Esophagus muscularis mucosa (tissue), 4 donors: ENCODE measurements at regions not wholly inside any gene's neighbourhood (a gene's known extent, or its start where the extent isn't known, plus 50 kb on each side); places are given as distances from the start of the nearest gene placed in this dataset.

Experiments
- DNase-seq: peaks from one replicate; pipeline ENCODE4 v3.0.0-alpha.2; 2017; ENCODE audit errors: extremely low spot score
- H3K27ac ChIP-seq, 4 donors: fragments of 200-600 bp; sonication (generic); replicated peaks in 1 of 4; 1 replicate in 3 of 4; 2 replicates in 1 of 4; pipeline ENCODE4 v1.5.1; 2016 to 2019; ENCODE audit warnings: mild to moderate bottlenecking in 1 of 4
- H3K27me3 ChIP-seq, 4 donors: fragments of 200-600 bp; sonication (generic); one replicate each; pipeline versions ENCODE4 v1.5.1 to v1.6.0; 2016 to 2019
- H3K36me3 ChIP-seq, 4 donors: fragments of 200-600 bp; sonication (generic); one replicate each; pipeline ENCODE4 v1.5.1; 2016 to 2019
- H3K4me1 ChIP-seq, 4 donors: fragments of 200-600 bp; sonication (generic); one replicate each; pipeline ENCODE4 v1.5.1; 2016 to 2019
- H3K4me3 ChIP-seq, 4 donors: fragments of 200-600 bp; sonication (generic); 1 replicate in 2 of 4; 2 replicates in 2 of 4; pipeline ENCODE4 v1.5.1; 2016 to 2019; ENCODE audit warnings: mild to moderate bottlenecking in 4 of 4, moderate library complexity in 1 of 4
- H3K9me3 ChIP-seq, 4 donors: fragments of 200-600 bp; sonication (generic); 1 replicate in 3 of 4; 2 replicates in 1 of 4; pipeline ENCODE4 v1.5.1; 2016 to 2019
- CTCF ChIP-seq, 3 experiments: fragments of 200-600 bp in 2 of 3; fragments of 450-650 bp in 1 of 3; sonication (generic) in 2 of 3; IDR thresholded peaks; one replicate each; pipeline ENCODE4 v1.5.1; 2017 to 2019; ENCODE audit warnings: antibody characterized with exemption in 3 of 3, mild to moderate bottlenecking in 2 of 3, moderate library complexity in 1 of 3
- EP300 ChIP-seq: sonication (generic); formaldehyde crosslinking; IDR thresholded peaks from one replicate; pipeline ENCODE4 v1.6.1; 2017; ENCODE audit warnings: antibody characterized with exemption
- POLR2A ChIP-seq: fragments of 450-650 bp; IDR thresholded peaks from one replicate; pipeline ENCODE4 v1.6.1; 2017; ENCODE audit warnings: antibody characterized with exemption, moderate library complexity, mild to moderate bottlenecking, low read depth
- POLR2AphosphoS5 ChIP-seq, 2 donors: sonication (generic); formaldehyde crosslinking; IDR thresholded peaks; one replicate each; pipeline ENCODE4 v1.6.1; 2017; ENCODE audit warnings: antibody characterized with exemption in 2 of 2
- WGBS: methylation state at CpG from one replicate; pipeline ENCODE4 v1.1.5; 2018; 5-methylcytosine and 5-hydroxymethylcytosine counted together
- intact Hi-C: fragments of 100-400 bp; cut with DNase I; formaldehyde crosslinking; loops from one replicate; pipeline ENCODE4 v1.15.1; 2023

- no peak for DNase-seq
- Histone ChIP-seq H3K4me3 (no peak overlapping the region), H3K4me1 (no peaks in the 10 kb centered on the region), H3K27me3 (no peaks in the 10 kb centered on the region), H3K27ac (no peak overlapping the region), H3K36me3 (no peaks in the 10 kb centered on the region), H3K9me3 (peaks cover 0 to 5% (median 1%) of the 10 kb centered on the region in 4 donors)
- 62% methylated on average over 3 of the region's 3 CpGs for WGBS
- intact Hi-C loops: no loop called here
- TF ChIP-seq POLR2AphosphoS5 (IDR thresholded peaks at IDR 0.05): no peak
- no peak for TF ChIP-seq POLR2A
- no peak for TF ChIP-seq CTCF (IDR thresholded peaks at IDR 0.05)
- TF ChIP-seq EP300: no peak
These were observed 952.7 kb upstream of the SLIT2 start for GRCh38 chr4:19298998-19299397.

DNA sequence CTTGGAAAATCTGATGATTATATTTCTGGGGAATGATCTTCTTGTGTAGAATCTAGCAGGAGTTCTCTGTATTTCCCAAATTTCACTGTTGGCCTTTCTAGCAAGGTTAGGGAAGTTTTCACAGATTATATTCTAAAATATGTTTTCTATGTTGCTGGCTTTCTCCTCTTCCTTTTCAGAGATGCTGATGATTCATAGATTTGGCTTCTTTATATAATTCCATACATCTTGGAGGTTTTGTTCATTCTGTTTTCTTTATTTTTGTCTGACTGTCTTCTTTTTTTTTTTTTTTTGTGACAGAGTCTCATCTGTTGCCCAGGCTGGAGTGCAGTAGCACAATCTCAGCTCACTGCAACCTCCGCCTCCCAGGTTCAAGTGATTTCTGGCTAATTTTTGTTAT lies 957.9 kb upstream of the SLIT2 start:
- intact Hi-C loops: no loop called here
- Histone ChIP-seq H3K36me3 (no peaks in the 10 kb centered on the region), H3K27me3 (no peaks in the 10 kb centered on the region), H3K4me3 (no peak overlapping the region), H3K9me3 (peaks cover 0 to 27% (median 18%) of the 10 kb centered on the region in 4 donors), H3K27ac (no peak overlapping the region), H3K4me1 (no peaks in the 10 kb centered on the region)
- WGBS: 100% methylated on average over 1 of the region's 1 CpG
- DNase-seq: no peak
- TF ChIP-seq EP300 (no peak), POLR2AphosphoS5 (IDR thresholded peaks at IDR 0.05) (no peak), POLR2A (no peak), CTCF (IDR thresholded peaks at IDR 0.05) (no peak)

DNA sequence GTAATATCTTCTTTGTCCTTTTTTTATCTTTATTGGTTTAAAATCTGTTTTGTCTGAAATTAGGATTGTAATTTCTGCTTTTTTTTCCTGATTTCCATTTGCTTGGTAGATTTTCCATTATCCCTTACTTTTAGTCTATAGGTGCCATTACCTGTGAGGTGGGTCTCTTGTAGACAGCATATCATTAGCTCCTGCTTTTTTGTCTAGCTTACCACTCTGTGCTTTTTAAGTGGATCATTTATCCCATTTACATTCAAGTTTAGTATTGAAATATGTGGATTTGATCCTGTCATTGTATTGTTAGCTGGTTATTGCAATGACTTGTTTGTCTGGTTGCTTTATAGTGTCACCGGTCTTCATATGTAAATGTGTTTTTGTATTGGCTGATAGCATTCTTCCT lies 958.6 kb upstream of the SLIT2 start:
- no peaks in the 10 kb centered on the region for H3K36me3 ChIP-seq
- no peaks in the 10 kb centered on the region for H3K27me3 ChIP-seq
- intact Hi-C loops: no loop called here
- no peaks in the 10 kb centered on the region for H3K4me1 ChIP-seq
- WGBS: 50% methylated on average over 1 of the region's 1 CpG
- H3K27ac ChIP-seq: no peak overlapping the region
- no peak for TF ChIP-seq POLR2AphosphoS5 (IDR thresholded peaks at IDR 0.05)
- no peak for TF ChIP-seq POLR2A
- H3K9me3 ChIP-seq: peaks cover 0 to 27% (median 18%) of the 10 kb centered on the region in 4 donors
- DNase-seq: no peak
- H3K4me3 ChIP-seq: no peak overlapping the region

DNA sequence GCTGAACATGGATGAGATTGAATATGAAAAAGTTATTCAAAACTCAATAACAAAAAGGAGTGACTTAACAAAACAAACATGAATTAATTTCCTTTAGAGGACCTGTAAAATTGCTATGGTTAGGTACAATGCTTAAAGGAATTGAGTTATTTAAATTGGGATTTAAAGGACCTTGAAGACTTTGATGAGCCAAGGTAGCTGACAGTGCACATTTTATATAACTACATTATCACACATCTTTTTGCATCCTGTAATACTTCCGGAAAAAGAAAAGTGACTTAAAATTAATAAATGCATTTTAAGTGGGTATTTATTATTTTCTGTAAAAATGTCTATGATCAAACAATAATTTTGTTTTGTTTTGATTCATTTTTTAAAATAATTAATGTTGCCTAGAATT lies 964.8 kb upstream of the SLIT2 start:
- intact Hi-C loops: no loop called here

DNA sequence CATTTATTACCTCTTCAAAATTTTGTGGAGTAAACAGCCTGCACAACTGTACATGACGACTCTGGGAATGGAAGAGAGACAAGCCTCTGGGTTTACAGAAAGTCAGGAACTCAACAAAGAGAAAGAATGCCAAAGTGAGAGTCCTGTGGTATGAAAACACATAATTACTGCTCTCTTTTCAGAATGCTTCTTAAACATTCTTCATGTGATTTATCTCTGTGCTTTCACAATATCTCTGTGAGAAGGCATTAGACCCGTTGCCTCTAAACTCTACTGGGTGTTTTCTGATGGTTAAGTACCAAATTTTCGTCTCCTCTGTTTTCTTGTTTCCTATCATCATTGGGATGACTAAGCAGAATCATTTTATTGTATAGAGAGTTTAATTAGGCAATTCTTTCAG lies 966.6 kb upstream of the SLIT2 start:
- H3K27ac ChIP-seq: no peak overlapping the region
- 71% methylated on average over 3 of the region's 3 CpGs for WGBS
- H3K4me1 ChIP-seq: no peaks in the 10 kb centered on the region
- no peaks in the 10 kb centered on the region for H3K27me3 ChIP-seq
- intact Hi-C loops: no loop called here
- H3K36me3 ChIP-seq: no peaks in the 10 kb centered on the region
- H3K4me3 ChIP-seq: no peak overlapping the region
- no peak for TF ChIP-seq POLR2AphosphoS5 (IDR thresholded peaks at IDR 0.05)
- TF ChIP-seq EP300: no peak
- no peak for TF ChIP-seq CTCF (IDR thresholded peaks at IDR 0.05)
- H3K9me3 ChIP-seq: no peaks in the 10 kb centered on the region
- no peak for DNase-seq

More for the DNA sequence above, 964.8 kb upstream of the SLIT2 start:
- WGBS: 91% methylated on average over 1 of the region's 1 CpG
- Histone ChIP-seq H3K9me3 (peaks cover 0 to 7% (median 0%) of the 10 kb centered on the region in 4 donors), H3K36me3 (no peaks in the 10 kb centered on the region), H3K27me3 (no peaks in the 10 kb centered on the region), H3K4me3 (no peak overlapping the region), H3K4me1 (no peaks in the 10 kb centered on the region), H3K27ac (no peak overlapping the region)
- no peak for DNase-seq
- TF ChIP-seq POLR2A (no peak), POLR2AphosphoS5 (IDR thresholded peaks at IDR 0.05) (no peak), EP300 (no peak), CTCF (IDR thresholded peaks at IDR 0.05) (no peak)
